22Rv1 (cell line): ENCODE measurements at regions not wholly inside any gene's neighbourhood (a gene's known extent, or its start where the extent isn't known, plus 50 kb on each side); places are given as distances from the start of the nearest gene placed in this dataset.

Source experiments
- CTCF ChIP-seq: fragments of 450-650 bp; IDR thresholded peaks from 2 replicates; pipeline ENCODE4 v1.5.1; 2017; ENCODE audit warnings: mild to moderate bottlenecking
- ZFX ChIP-seq: fragments of 450-650 bp; IDR thresholded peaks from 2 replicates; pipeline ENCODE4 v1.6.1; 2017; ENCODE audit warnings: antibody characterized with exemption, borderline replicate concordance

DNA sequence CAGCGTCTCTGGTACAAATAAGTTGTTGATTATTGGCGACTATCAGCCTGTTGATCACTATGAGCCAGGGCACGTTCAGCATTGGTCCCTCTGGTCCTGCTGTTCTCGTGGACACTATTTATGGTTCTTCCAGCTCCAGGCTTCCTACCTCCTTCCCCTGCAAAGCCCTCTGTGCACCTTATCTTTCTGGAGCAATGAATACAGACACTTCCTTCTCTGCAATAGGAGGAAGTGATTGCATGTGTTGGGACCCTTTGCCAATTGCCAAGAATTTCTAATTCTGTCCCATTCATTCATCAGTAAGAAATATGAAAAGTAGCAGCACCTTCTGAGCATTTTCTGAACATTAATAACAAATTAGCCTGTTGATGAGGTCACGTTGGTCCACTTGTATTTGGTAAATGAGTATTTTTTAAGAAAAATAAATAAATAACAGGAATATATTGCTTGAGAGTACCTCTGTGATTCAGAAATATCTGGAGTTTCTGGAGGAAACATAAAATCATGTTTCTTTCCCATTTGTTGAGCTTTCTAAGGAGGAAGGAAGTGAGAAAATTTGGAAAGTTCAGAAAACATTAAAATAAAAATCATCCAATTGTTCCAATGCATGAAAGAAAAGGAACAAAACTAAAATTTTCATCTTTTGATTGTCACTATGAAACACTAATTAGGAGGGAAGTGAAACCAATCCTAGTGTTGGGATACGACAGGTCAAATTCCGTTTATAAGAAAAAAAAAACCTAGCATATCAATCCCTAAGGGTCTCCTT, 259.1 kb upstream of the KLF6 start:
- TF ChIP-seq CTCF (no peak), ZFX (no peak)
